ENCODE measurements at regions not wholly inside any gene's neighbourhood (a gene's known extent, or its start where the extent isn't known, plus 50 kb on each side); places are given as distances from the start of the nearest gene placed in this dataset.

DNA sequence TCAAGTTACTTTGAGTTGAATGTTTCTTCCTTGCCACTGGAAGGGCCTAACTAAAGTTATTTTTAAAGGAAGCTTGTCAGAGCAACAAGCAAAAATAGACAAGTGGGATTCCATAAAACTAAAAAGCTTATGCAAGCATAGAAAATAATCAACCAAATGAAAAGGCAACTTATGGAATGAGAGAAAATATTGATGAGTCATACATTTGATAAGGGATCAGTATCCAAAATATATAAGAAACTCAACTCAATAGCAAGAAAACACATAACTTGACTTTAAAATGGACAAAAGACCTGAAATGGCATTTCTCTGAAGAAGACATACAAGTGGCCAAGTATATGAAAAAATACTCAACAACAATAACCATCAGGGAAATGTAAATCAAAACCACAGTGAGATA lies 264.5 kb upstream of the UBASH3B start:
- TF ChIP-seq CTCF (IDR thresholded peaks at IDR 0.05; ENCODE audit: insufficient read depth, low read depth, low read length) (no peak), EZH2 (IDR thresholded peaks at IDR 0.05; ENCODE audit: insufficient read depth, low read length) (no peak)

All from astrocyte (in vitro differentiated cells and primary cell).